HCT116 (cell line): ENCODE measurements at regions not wholly inside any gene's neighbourhood (a gene's known extent, or its start where the extent isn't known, plus 50 kb on each side); places are given as distances from the start of the nearest gene placed in this dataset.

ENCODE experiments used
- ATAC-seq: fragments of 200-7000 bp; cut with Tn5 transposase; 2 replicates; pipeline ENCODE4 v1.9.1; 2020; ENCODE audit warnings: mild to moderate bottlenecking, moderate library complexity
- BruUV-seq: library from RNA; stranded (reverse); fragments of 400-500 nt; replicated peaks from 2 replicates; lab custom pipeline; 2021; lab: Mats Ljungman, UMichigan
- CTCF ChIA-PET: fragments of 300-600 bp; sonication (Branson Sonifier 250); formaldehyde crosslinking; loops from one replicate; lab custom pipeline; 2021; ENCODE audit warnings: antibody characterized with exemption; lab: Charles Lee
- POLR2A ChIA-PET: fragments of 300-600, 350-600 bp; sonication (Branson Sonifier 250); formaldehyde crosslinking; loops from one replicate; lab custom pipeline; 2021; ENCODE audit warnings: antibody characterized with exemption; lab: Charles Lee
- RAD21 ChIA-PET, 2 experiments: fragments of 300-600 bp; sonication (Branson Sonifier 250); formaldehyde crosslinking; loops; one replicate each; lab custom pipeline; 2023; ENCODE audit warnings: low total read pairs in 2 of 2; ENCODE audit not compliant: uncharacterized antibody in 2 of 2, unreplicated experiment in 2 of 2, low non-redundant PET in 1 of 2; lab: Charles Lee
- DNase-seq: peaks from one replicate; pipeline ENCODE4 v3.0.0-alpha.2; 2010; ENCODE audit warnings: low read depth, low spot score
- H2AFZ ChIP-seq: fragments of 200-600 bp; shearing (Covaris generic), sonication (generic); 2 replicates; pipeline ENCODE4 v1.6.1; 2017; ENCODE audit warnings: low read depth, mixed run types, mixed read lengths, antibody characterized with exemption, low read length; ENCODE audit not compliant: poor library complexity, severe bottlenecking
- H3K27ac ChIP-seq: 2 replicates; pipeline ENCODE4 v1.5.1; 2012; ENCODE audit warnings: low read depth, low read length
- H3K27me3 ChIP-seq: fragments of 200-600 bp; sonication (generic); 2 replicates; pipeline ENCODE4 v1.6.1; 2016; ENCODE audit warnings: mixed run types, low read length, mixed read lengths; ENCODE audit not compliant: insufficient read depth
- H3K36me3 ChIP-seq, 2 experiments: fragments of 200-500 bp in 1 of 2; fragments of 200-600 bp in 1 of 2; sonication (Bioruptor generic) in 1 of 2; sonication (generic) in 1 of 2; 2 replicates each; pipeline versions ENCODE4 v1.5.1 to v1.6.1; 2014 to 2016; ENCODE audit warnings: low read length in 2 of 2, inconsistent platforms in 1 of 2, mixed read lengths in 1 of 2, mixed run types in 1 of 2; ENCODE audit not compliant: insufficient read depth in 2 of 2, control insufficient read depth in 1 of 2
- H3K4me1 ChIP-seq, 2 experiments: fragments of 200-600 bp in 1 of 2; sonication (generic) in 1 of 2; 2 replicates each; pipeline versions ENCODE4 v1.5.1 to v1.6.1; 2012 to 2017; ENCODE audit warnings: low read length in 2 of 2, inconsistent platforms in 1 of 2, mild to moderate bottlenecking in 1 of 2, mixed read lengths in 1 of 2, mixed run types in 1 of 2, moderate library complexity in 1 of 2; ENCODE audit not compliant: insufficient read depth in 2 of 2, control insufficient read depth in 1 of 2
- H3K4me2 ChIP-seq: fragments of 200-600 bp; sonication (generic); 2 replicates; pipeline ENCODE4 v1.6.1; 2017; ENCODE audit warnings: mixed run types, low read length, mixed read lengths
- H3K4me3 ChIP-seq, 2 experiments: fragments of 200-600 bp in 1 of 2; sonication (generic) in 1 of 2; replicated peaks in 1 of 2; 2 replicates each; pipeline ENCODE4 v1.5.1; 2011 to 2016; ENCODE audit warnings: low read length in 2 of 2, control low read depth in 1 of 2, low read depth in 1 of 2, mild to moderate bottlenecking in 1 of 2, mixed read lengths in 1 of 2, mixed run types in 1 of 2
- H3K79me2 ChIP-seq: fragments of 200-600 bp; sonication (generic); 2 replicates; pipeline ENCODE4 v1.6.1; 2017; ENCODE audit warnings: mild to moderate bottlenecking, mixed run types, low read length, moderate library complexity, mixed read lengths; ENCODE audit not compliant: insufficient read depth
- H3K9ac ChIP-seq: fragments of 200-600 bp; sonication (generic); 2 replicates; pipeline ENCODE4 v1.6.1; 2016; ENCODE audit warnings: low read length, mixed read lengths
- H3K9me2 ChIP-seq: fragments of 200-600 bp; sonication (generic), shearing (Covaris generic); 2 replicates; pipeline ENCODE4 v1.6.1; 2017; ENCODE audit warnings: mixed run types, mild to moderate bottlenecking, moderate library complexity; ENCODE audit not compliant: insufficient read depth
- H3K9me3 ChIP-seq, 2 experiments: fragments of 200-500 bp in 1 of 2; fragments of 200-600 bp in 1 of 2; sonication (Bioruptor generic) in 1 of 2; sonication (generic) in 1 of 2; 2 replicates each; pipeline ENCODE4 v1.6.1; 2014 to 2017; ENCODE audit warnings: low read length in 2 of 2, mixed read lengths in 2 of 2, inconsistent platforms in 1 of 2, low read depth in 1 of 2, mild to moderate bottlenecking in 1 of 2, mixed run types in 1 of 2, moderate library complexity in 1 of 2; ENCODE audit not compliant: control insufficient read depth in 1 of 2, insufficient read depth in 1 of 2
- H4K20me1 ChIP-seq: fragments of 200-600 bp; sonication (generic), shearing (Covaris generic); 2 replicates; pipeline ENCODE4 v1.6.1; 2017; ENCODE audit warnings: mixed run types, mild to moderate bottlenecking, moderate library complexity; ENCODE audit not compliant: insufficient read depth
- CEBPB ChIP-seq: IDR thresholded peaks from 2 replicates; pipeline ENCODE4 v1.6.1; 2012; ENCODE audit warnings: low read depth
- ELF1 ChIP-seq: IDR thresholded peaks from 2 replicates; pipeline ENCODE4 v1.6.1; 2012; ENCODE audit warnings: low read depth, borderline replicate concordance
- JUND ChIP-seq: IDR thresholded peaks from 2 replicates; pipeline ENCODE4 v1.6.1; 2012
- MAX ChIP-seq: IDR thresholded peaks from 2 replicates; pipeline ENCODE4 v1.6.1; 2012
- RAD21 ChIP-seq: IDR thresholded peaks from 2 replicates; pipeline ENCODE4 v1.6.1; 2012; ENCODE audit warnings: low read depth, mild to moderate bottlenecking
- SP1 ChIP-seq: IDR thresholded peaks from 2 replicates; pipeline ENCODE4 v1.6.1; 2012; ENCODE audit warnings: low read depth
- SRF ChIP-seq: IDR thresholded peaks from 2 replicates; pipeline ENCODE4 v1.6.1; 2012; ENCODE audit warnings: low read depth
- TCF7L2 ChIP-seq: IDR thresholded peaks from 2 replicates; pipeline ENCODE4 v1.7.0; 2011; ENCODE audit warnings: borderline replicate concordance, inconsistent platforms; ENCODE audit not compliant: insufficient read depth, insufficient read length; ENCODE audit errors: extremely low read depth
- intact Hi-C: fragments of 100-400 bp; cut with micrococcal nuclease; formaldehyde crosslinking; loops from 2 replicates; pipeline ENCODE4 v1.10.0; 2022
- TF ChIP-seq, protein P1 (sequence below): IDR thresholded peaks from 2 replicates; pipeline ENCODE4 v1.6.1; 2011; ENCODE audit warnings: mild to moderate bottlenecking, low read length, moderate library complexity; ENCODE audit not compliant: insufficient replicate concordance; ENCODE audit errors: extremely low read depth
- TF ChIP-seq, protein P2 (sequence below), 3 experiments: fragments of 200-600 bp in 1 of 3; sonication (generic) in 1 of 3; IDR thresholded peaks in 2 of 3; conservative IDR thresholded peaks in 1 of 3; 2 replicates each; pipeline ENCODE4 v1.5.1; 2012 to 2017; ENCODE audit warnings: low read depth in 2 of 3, low read length in 2 of 3, antibody characterized with exemption in 1 of 3, borderline replicate concordance in 1 of 3, control low read depth in 1 of 3, mild to moderate bottlenecking in 1 of 3, mixed read lengths in 1 of 3, mixed run types in 1 of 3, moderate library complexity in 1 of 3; ENCODE audit not compliant: insufficient read depth in 1 of 3

GRCh38 chr20:12358006-12358654 lies 440.4 kb downstream of the BTBD3 start:
- Histone ChIP-seq H3K9ac (no peak overlapping the region), H3K27ac (no peak overlapping the region), H2AFZ (no peak overlapping the region), H3K4me3 (no peak overlapping the region), H3K36me3 (no peaks in the 10 kb centered on the region), H3K9me2 (no peaks in the 10 kb centered on the region), H3K4me2 (no peak overlapping the region), H3K4me1 (no peaks in the 10 kb centered on the region), H3K27me3 (no peaks in the 10 kb centered on the region), H4K20me1 (no peaks in the 10 kb centered on the region), H3K9me3 (peaks cover 15 to 28% of the 10 kb centered on the region in 2 experiments; a peak in 2 of 4 replicates), H3K79me2 (no peaks in the 10 kb centered on the region)
- no peak for DNase-seq
- RAD21 ChIA-PET: no interaction called here
- POLR2A ChIA-PET: no interaction called here
- no TSS peak for BruUV-seq
- no peak for ATAC-seq
- CTCF ChIA-PET: no interaction called here
- intact Hi-C loops: no loop called here
- TF ChIP-seq MAX: no peak
- TF ChIP-seq TCF7L2: no peak
- TF ChIP-seq, protein P1, sequence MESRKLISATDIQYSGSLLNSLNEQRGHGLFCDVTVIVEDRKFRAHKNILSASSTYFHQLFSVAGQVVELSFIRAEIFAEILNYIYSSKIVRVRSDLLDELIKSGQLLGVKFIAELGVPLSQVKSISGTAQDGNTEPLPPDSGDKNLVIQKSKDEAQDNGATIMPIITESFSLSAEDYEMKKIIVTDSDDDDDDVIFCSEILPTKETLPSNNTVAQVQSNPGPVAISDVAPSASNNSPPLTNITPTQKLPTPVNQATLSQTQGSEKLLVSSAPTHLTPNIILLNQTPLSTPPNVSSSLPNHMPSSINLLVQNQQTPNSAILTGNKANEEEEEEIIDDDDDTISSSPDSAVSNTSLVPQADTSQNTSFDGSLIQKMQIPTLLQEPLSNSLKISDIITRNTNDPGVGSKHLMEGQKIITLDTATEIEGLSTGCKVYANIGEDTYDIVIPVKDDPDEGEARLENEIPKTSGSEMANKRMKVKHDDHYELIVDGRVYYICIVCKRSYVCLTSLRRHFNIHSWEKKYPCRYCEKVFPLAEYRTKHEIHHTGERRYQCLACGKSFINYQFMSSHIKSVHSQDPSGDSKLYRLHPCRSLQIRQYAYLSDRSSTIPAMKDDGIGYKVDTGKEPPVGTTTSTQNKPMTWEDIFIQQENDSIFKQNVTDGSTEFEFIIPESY: no peak
- no peak for TF ChIP-seq JUND
- TF ChIP-seq, protein P2, sequence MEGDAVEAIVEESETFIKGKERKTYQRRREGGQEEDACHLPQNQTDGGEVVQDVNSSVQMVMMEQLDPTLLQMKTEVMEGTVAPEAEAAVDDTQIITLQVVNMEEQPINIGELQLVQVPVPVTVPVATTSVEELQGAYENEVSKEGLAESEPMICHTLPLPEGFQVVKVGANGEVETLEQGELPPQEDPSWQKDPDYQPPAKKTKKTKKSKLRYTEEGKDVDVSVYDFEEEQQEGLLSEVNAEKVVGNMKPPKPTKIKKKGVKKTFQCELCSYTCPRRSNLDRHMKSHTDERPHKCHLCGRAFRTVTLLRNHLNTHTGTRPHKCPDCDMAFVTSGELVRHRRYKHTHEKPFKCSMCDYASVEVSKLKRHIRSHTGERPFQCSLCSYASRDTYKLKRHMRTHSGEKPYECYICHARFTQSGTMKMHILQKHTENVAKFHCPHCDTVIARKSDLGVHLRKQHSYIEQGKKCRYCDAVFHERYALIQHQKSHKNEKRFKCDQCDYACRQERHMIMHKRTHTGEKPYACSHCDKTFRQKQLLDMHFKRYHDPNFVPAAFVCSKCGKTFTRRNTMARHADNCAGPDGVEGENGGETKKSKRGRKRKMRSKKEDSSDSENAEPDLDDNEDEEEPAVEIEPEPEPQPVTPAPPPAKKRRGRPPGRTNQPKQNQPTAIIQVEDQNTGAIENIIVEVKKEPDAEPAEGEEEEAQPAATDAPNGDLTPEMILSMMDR (IDR thresholded peaks at IDR 0.05 in 2 of 3, conservative IDR thresholded peaks at IDR 0.05 in 1 of 3; ENCODE audit: borderline replicate concordance in 1 of 3, insufficient read depth in 1 of 3, low read depth in 2 of 3, low read length in 2 of 3): no peak
- TF ChIP-seq SP1: no peak
- TF ChIP-seq SRF: no peak
- no peak for TF ChIP-seq RAD21
- TF ChIP-seq CEBPB: no peak
- TF ChIP-seq ELF1: no peak
